OCI-LY3 (cell line): ENCODE measurements at regions not wholly inside any gene's neighbourhood (a gene's known extent, or its start where the extent isn't known, plus 50 kb on each side); places are given as distances from the start of the nearest gene placed in this dataset.

Source experiments
- EZH2phosphoT487 ChIP-seq: fragments of 200-600 bp; shearing (Covaris generic); IDR thresholded peaks from 2 replicates; pipeline ENCODE4 v1.6.1; 2018; ENCODE audit warnings: antibody characterized with exemption, mixed run types, low read depth
- TF ChIP-seq, protein P1 (sequence below): fragments of 200-600, 300-600 bp; sonication (generic); IDR thresholded peaks from 2 replicates; pipeline ENCODE4 v1.5.1; 2014; ENCODE audit warnings: antibody characterized with exemption, low read length, low read depth

GRCh38 chr5:123949043-123949804, 437.2 kb downstream of the CSNK1G3 start:
- TF ChIP-seq, protein P1, sequence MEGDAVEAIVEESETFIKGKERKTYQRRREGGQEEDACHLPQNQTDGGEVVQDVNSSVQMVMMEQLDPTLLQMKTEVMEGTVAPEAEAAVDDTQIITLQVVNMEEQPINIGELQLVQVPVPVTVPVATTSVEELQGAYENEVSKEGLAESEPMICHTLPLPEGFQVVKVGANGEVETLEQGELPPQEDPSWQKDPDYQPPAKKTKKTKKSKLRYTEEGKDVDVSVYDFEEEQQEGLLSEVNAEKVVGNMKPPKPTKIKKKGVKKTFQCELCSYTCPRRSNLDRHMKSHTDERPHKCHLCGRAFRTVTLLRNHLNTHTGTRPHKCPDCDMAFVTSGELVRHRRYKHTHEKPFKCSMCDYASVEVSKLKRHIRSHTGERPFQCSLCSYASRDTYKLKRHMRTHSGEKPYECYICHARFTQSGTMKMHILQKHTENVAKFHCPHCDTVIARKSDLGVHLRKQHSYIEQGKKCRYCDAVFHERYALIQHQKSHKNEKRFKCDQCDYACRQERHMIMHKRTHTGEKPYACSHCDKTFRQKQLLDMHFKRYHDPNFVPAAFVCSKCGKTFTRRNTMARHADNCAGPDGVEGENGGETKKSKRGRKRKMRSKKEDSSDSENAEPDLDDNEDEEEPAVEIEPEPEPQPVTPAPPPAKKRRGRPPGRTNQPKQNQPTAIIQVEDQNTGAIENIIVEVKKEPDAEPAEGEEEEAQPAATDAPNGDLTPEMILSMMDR = no peak
- TF ChIP-seq EZH2phosphoT487 = no peak
